Left ventricle myocardium inferior (tissue), 1 donor: ENCODE measurements at regions not wholly inside any gene's neighbourhood (a gene's known extent, or its start where the extent isn't known, plus 50 kb on each side); places are given as distances from the start of the nearest gene placed in this dataset.

Experiments used
- DNase-seq: peaks from one replicate; pipeline ENCODE4 v3.0.0-alpha.2; 2020
- H3K27ac ChIP-seq: fragments of 200-600 bp; replicated peaks from 2 replicates; pipeline ENCODE4 v1.8.0; 2021
- H3K27me3 ChIP-seq: fragments of 200-600 bp; 2 replicates; pipeline ENCODE4 v1.8.0; 2021; ENCODE audit warnings: low read depth
- H3K36me3 ChIP-seq: fragments of 200-600 bp; 2 replicates; pipeline ENCODE4 v1.8.0; 2021
- H3K4me1 ChIP-seq: fragments of 200-600 bp; 2 replicates; pipeline ENCODE4 v1.8.0; 2021
- H3K4me3 ChIP-seq: fragments of 200-600 bp; 2 replicates; pipeline ENCODE4 v1.8.0; 2021; ENCODE audit warnings: mild to moderate bottlenecking, moderate library complexity
- H3K9me3 ChIP-seq: fragments of 200-600 bp; replicated peaks from 2 replicates; pipeline ENCODE4 v1.8.0; 2021
- intact Hi-C: fragments of 100-400 bp; cut with micrococcal nuclease; formaldehyde crosslinking; loops from one replicate; pipeline ENCODE4 v1.11.0; 2022
- TF ChIP-seq, protein P1 (sequence below): fragments of 200-600 bp; IDR thresholded peaks from 2 replicates; pipeline ENCODE4 v1.8.0; 2021; ENCODE audit warnings: antibody characterized with exemption, mild to moderate bottlenecking, borderline replicate concordance
- donor health status: DM: no; HTN: yes; CAD: no; lungs with severe emphysema.

DNA sequence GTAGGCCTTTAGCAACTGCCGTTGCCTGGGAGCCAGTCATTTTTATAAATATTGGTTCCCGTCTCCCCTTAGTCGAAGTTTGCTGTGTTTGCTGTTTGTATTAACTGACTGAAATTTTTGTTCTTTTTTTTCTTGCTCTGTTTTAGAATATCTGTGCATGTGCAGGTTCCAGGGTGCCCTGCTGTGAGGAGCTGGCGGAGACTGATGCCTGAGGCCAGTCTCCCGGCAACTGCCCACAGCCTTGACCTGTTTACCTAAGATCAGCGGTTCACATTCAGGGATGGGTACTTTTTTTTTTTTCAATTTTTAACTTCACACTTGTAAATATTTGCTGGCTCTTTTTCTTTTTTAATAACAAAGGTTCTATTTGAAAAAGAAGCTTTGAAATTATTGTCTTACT, 262.6 kb upstream of the ADAMTS16 start:
- intact Hi-C loops = no loop called here
- Histone ChIP-seq H3K27ac (no peak overlapping the region), H3K9me3 (no peaks in the 10 kb centered on the region), H3K27me3 (peaks cover 32% of the 10 kb centered on the region), H3K36me3 (no peaks in the 10 kb centered on the region), H3K4me1 (no peaks in the 10 kb centered on the region), H3K4me3 (no peak overlapping the region)
- no peak for DNase-seq
- TF ChIP-seq, protein P1, sequence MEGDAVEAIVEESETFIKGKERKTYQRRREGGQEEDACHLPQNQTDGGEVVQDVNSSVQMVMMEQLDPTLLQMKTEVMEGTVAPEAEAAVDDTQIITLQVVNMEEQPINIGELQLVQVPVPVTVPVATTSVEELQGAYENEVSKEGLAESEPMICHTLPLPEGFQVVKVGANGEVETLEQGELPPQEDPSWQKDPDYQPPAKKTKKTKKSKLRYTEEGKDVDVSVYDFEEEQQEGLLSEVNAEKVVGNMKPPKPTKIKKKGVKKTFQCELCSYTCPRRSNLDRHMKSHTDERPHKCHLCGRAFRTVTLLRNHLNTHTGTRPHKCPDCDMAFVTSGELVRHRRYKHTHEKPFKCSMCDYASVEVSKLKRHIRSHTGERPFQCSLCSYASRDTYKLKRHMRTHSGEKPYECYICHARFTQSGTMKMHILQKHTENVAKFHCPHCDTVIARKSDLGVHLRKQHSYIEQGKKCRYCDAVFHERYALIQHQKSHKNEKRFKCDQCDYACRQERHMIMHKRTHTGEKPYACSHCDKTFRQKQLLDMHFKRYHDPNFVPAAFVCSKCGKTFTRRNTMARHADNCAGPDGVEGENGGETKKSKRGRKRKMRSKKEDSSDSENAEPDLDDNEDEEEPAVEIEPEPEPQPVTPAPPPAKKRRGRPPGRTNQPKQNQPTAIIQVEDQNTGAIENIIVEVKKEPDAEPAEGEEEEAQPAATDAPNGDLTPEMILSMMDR = no peak

DNA sequence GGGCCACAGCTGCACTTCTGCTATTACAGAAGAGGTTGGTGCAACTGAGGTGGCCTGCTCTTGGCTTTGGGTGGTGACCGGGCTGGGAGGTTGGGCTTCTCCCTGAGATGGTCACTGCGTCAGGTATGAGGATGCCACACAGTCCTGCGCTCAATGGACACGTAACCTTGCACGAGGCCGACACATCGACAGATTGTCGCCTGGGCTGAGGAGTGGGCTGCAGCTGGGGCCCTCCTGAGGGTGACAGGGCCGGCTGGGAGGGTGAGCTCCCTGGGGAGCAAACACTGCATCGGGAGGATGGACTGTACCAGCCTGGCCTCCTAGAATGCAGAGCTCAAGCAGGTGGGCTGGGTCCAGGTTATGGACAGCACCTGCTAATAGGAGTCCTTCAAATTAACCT, 261.1 kb upstream of the ADAMTS16 start:
- TF ChIP-seq, protein P1 = no peak
- no peak overlapping the region for H3K4me3 ChIP-seq
- no peak overlapping the region for H3K27ac ChIP-seq
- no peaks in the 10 kb centered on the region for H3K4me1 ChIP-seq
- H3K27me3 ChIP-seq = peaks cover 17% of the 10 kb centered on the region
- no peaks in the 10 kb centered on the region for H3K36me3 ChIP-seq
- no peaks in the 10 kb centered on the region for H3K9me3 ChIP-seq
- no peak for DNase-seq
- intact Hi-C loops = no loop called here

DNA sequence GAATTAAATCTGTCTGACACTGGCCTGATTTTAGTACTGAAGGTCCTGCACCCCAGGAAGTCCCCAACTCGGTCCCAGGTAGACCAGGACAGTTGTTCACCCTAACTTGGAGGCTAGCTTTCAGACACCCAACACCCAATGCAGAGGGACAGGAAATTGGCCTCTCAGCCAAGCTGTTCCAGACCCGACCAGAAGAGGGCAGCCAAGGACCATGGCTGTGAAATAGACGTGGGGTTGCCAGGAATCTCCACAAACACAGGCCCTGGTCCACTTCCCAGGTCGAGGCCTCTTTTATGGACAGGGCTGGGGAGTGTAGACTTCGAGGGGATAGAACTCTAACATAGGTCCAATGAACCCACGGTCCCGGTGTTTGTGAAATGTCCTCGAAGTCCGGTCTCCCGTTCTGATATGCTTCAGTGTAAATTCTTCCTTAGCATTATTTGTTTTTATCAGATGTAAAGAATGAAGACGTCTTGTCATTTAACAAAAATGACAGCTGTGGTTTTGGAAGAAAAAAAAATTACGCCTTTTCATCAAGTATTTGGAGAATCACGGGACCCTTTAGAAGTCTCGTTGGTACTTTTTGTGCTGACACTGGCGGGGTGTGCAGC, 260.3 kb upstream of the ADAMTS16 start:
- Histone ChIP-seq H3K4me3 (no peak overlapping the region), H3K9me3 (no peaks in the 10 kb centered on the region), H3K27ac (no peak overlapping the region), H3K36me3 (no peaks in the 10 kb centered on the region), H3K27me3 (peaks cover 10% of the 10 kb centered on the region), H3K4me1 (no peaks in the 10 kb centered on the region)
- DNase-seq = peak; percentile 73
- TF ChIP-seq, protein P1 = peak; percentile 95
- intact Hi-C loops = no loop called here

DNA sequence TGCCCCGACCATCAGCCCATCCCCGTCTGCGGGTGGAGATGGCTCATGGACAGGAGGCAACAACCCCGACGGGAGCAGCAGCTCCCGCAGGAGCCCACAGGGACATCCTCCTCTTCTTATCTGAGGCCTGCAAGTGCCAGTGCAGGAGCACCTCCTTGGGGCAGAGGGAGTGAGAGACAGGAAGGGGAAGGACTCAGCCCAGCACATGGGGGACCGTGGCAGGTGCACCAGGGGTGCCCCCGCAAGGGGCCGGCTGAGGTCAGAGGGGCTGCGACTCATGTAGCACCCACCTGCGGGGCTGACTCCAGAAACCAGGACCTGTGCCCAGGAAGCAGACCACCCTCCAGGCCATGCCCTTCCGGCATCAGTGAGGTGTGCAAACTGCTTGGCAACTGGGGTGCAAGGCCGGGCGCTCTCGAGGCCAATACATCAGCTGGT, 259.8 kb upstream of the ADAMTS16 start:
- Histone ChIP-seq H3K27ac (no peak overlapping the region), H3K4me1 (no peaks in the 10 kb centered on the region), H3K4me3 (no peak overlapping the region), H3K9me3 (no peaks in the 10 kb centered on the region), H3K27me3 (peaks cover 5% of the 10 kb centered on the region), H3K36me3 (no peaks in the 10 kb centered on the region)
- no peak for DNase-seq
- intact Hi-C loops = no loop called here
- TF ChIP-seq, protein P1 = no peak

DNA sequence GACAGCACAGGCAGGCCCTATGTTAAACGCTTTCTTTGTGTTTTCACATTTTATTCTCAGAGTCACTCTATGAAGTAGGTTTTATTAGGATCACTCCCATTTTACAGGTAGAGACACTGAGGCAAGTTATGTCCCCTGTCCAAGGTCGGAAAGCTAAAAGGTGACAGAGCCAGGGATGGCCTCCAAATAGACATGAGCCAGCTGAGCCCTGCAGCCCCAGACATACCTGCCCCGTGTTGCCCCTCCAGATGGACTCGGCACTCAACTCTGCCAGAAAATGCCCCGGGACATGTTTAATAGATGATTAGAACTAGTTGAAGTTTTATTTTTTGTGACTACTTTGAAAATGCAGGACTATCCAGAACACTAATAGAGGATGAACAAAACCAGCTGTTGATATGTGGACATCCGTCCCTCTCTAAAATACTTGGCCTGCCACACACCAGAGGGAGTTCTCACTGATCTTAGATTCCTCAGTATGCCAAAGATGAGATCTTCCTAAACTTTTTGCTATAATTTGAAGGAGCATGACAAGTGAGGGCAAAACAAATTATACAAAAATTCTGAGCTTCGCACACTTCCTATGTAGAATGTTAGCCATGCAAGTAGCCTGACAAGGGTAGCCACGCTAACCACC, 258.6 kb upstream of the ADAMTS16 start:
- Histone ChIP-seq H3K36me3 (no peaks in the 10 kb centered on the region), H3K9me3 (no peaks in the 10 kb centered on the region), H3K27me3 (no peaks in the 10 kb centered on the region), H3K4me3 (no peak overlapping the region), H3K27ac (no peak overlapping the region), H3K4me1 (no peaks in the 10 kb centered on the region)
- intact Hi-C loops = no loop called here
- TF ChIP-seq, protein P1 = no peak
- DNase-seq = no peak
